HuH-7.5 (cell line): ENCODE measurements at regions not wholly inside any gene's neighbourhood (a gene's known extent, or its start where the extent isn't known, plus 50 kb on each side); places are given as distances from the start of the nearest gene placed in this dataset.

Source experiments
- DNase-seq: peaks from one replicate; pipeline ENCODE4 v3.0.0; 2011; ENCODE audit warnings: low spot score

GRCh38 chr14:41404126-41404525 is 202.6 kb upstream of the LRFN5 start:
- no peak for DNase-seq

- DNase-seq, result no peak
These were observed 203.3 kb upstream of the LRFN5 start for GRCh38 chr14:41403360-41403759.

- DNase-seq, result no peak
These were observed 208.8 kb upstream of the LRFN5 start for GRCh38 chr14:41397926-41398325.

GRCh38 chr14:41393512-41393911 is 213.2 kb upstream of the LRFN5 start:
- DNase-seq, result no peak

- no peak for DNase-seq
These were observed 214.4 kb upstream of the LRFN5 start for GRCh38 chr14:41392226-41392625.

- DNase-seq, result no peak
These were observed 217.3 kb upstream of the LRFN5 start for GRCh38 chr14:41389355-41389754.

- no peak for DNase-seq
These were observed 220.9 kb upstream of the LRFN5 start for GRCh38 chr14:41385797-41386196.

GRCh38 chr14:41380017-41380416 is 226.7 kb upstream of the LRFN5 start:
- no peak for DNase-seq

- DNase-seq, result no peak
These were observed 228.2 kb upstream of the LRFN5 start for GRCh38 chr14:41378526-41378925.

GRCh38 chr14:41377932-41378331 is 228.7 kb upstream of the LRFN5 start:
- DNase-seq, result no peak

- no peak for DNase-seq
These were observed 232.6 kb upstream of the LRFN5 start for GRCh38 chr14:41374092-41374491.

GRCh38 chr14:41362139-41362538 is 244.5 kb upstream of the LRFN5 start:
- DNase-seq, result no peak

GRCh38 chr14:41360126-41360525 is 246.6 kb upstream of the LRFN5 start:
- no peak for DNase-seq

- no peak for DNase-seq
These were observed 250.8 kb upstream of the LRFN5 start for GRCh38 chr14:41355866-41356265.

GRCh38 chr14:41350476-41350875 is 256.2 kb upstream of the LRFN5 start:
- DNase-seq, result no peak

GRCh38 chr14:41349289-41349910 is 257.3 kb upstream of the LRFN5 start:
- no peak for DNase-seq

GRCh38 chr14:41343857-41344256 is 262.8 kb upstream of the LRFN5 start:
- no peak for DNase-seq

- DNase-seq, result no peak
These were observed 293.5 kb upstream of the LRFN5 start for GRCh38 chr14:41313196-41313595.

- DNase-seq, result no peak
These were observed 303.2 kb upstream of the LRFN5 start for GRCh38 chr14:41303506-41303905.

- DNase-seq, result no peak
These were observed 303.9 kb upstream of the LRFN5 start for GRCh38 chr14:41302776-41303175.

GRCh38 chr14:41299924-41300323 is 306.8 kb upstream of the LRFN5 start:
- no peak for DNase-seq

GRCh38 chr14:41298328-41298690 is 308.4 kb upstream of the LRFN5 start:
- no peak for DNase-seq

GRCh38 chr14:41297576-41298327 is 308.9 kb upstream of the LRFN5 start:
- DNase-seq, result no peak

GRCh38 chr14:41295734-41296133 is 310.9 kb upstream of the LRFN5 start:
- DNase-seq, result no peak
